ENCODE measurements at regions not wholly inside any gene's neighbourhood (a gene's known extent, or its start where the extent isn't known, plus 50 kb on each side); places are given as distances from the start of the nearest gene placed in this dataset.

GRCh38 chr5:155211764-155212163, 198.2 kb downstream of the KIF4B start:
- ATAC-seq = no peak

GRCh38 chr5:155222393-155222792, 208.8 kb downstream of the KIF4B start:
- Histone ChIP-seq H3K4me3 (no peak overlapping the region), H3K36me3 (ENCODE audit: low read depth) (no peaks in the 10 kb centered on the region), H3K4me1 (ENCODE audit: low read depth) (no peaks in the 10 kb centered on the region), H3K9me3 (no peaks in the 10 kb centered on the region)
- DNase-seq (no peak), ATAC-seq (no peak)
- intact Hi-C loops (cut with DNase I, micrococcal nuclease) = no loop called here
- TF ChIP-seq CTCF (IDR thresholded peaks at IDR 0.05) = no peak

More at GRCh38 chr5:155211764-155212163, 198.2 kb downstream of the KIF4B start:
- intact Hi-C loops (cut with DNase I, micrococcal nuclease) = no loop called here
- DNase-seq = no peak
- Histone ChIP-seq H3K4me1 (ENCODE audit: low read depth) (no peaks in the 10 kb centered on the region), H3K4me3 (no peak overlapping the region), H3K9me3 (no peaks in the 10 kb centered on the region), H3K36me3 (ENCODE audit: low read depth) (no peaks in the 10 kb centered on the region)
- TF ChIP-seq CTCF (IDR thresholded peaks at IDR 0.05) = no peak

GRCh38 chr5:155229135-155229534, 215.6 kb downstream of the KIF4B start:
- ATAC-seq = no peak
- Histone ChIP-seq H3K36me3 (ENCODE audit: low read depth) (no peaks in the 10 kb centered on the region), H3K4me1 (ENCODE audit: low read depth) (no peaks in the 10 kb centered on the region), H3K4me3 (no peak overlapping the region), H3K9me3 (no peaks in the 10 kb centered on the region)
- no peak for TF ChIP-seq CTCF (IDR thresholded peaks at IDR 0.05)
- intact Hi-C loops (cut with DNase I, micrococcal nuclease) = no loop called here
- DNase-seq = no peak

GRCh38 chr5:155239803-155240202, 226.2 kb downstream of the KIF4B start:
- peaks cover 20% of the 10 kb centered on the region for H3K9me3 ChIP-seq
- no peaks in the 10 kb centered on the region for H3K36me3 ChIP-seq (ENCODE audit: low read depth)
- ATAC-seq = no peak
- DNase-seq = no peak
- H3K4me3 ChIP-seq = no peak overlapping the region
- TF ChIP-seq CTCF (IDR thresholded peaks at IDR 0.05) = no peak
- no peaks in the 10 kb centered on the region for H3K4me1 ChIP-seq (ENCODE audit: low read depth)
- intact Hi-C loops (cut with DNase I, micrococcal nuclease) = no loop called here

- intact Hi-C loops (cut with DNase I, micrococcal nuclease) = no loop called here
- Histone ChIP-seq H3K36me3 (ENCODE audit: low read depth) (no peaks in the 10 kb centered on the region), H3K9me3 (no peaks in the 10 kb centered on the region), H3K4me1 (ENCODE audit: low read depth) (no peaks in the 10 kb centered on the region), H3K4me3 (no peak overlapping the region)
- DNase-seq (no peak), ATAC-seq (no peak)
- TF ChIP-seq CTCF (IDR thresholded peaks at IDR 0.05) = no peak
Measured at GRCh38 chr5:155250596-155250995, 237.0 kb downstream of the KIF4B start.

GRCh38 chr5:155252025-155252424, 238.5 kb downstream of the KIF4B start:
- DNase-seq (no peak), ATAC-seq (no peak)
- H3K36me3 ChIP-seq (ENCODE audit: low read depth) = no peaks in the 10 kb centered on the region
- intact Hi-C loops (cut with DNase I, micrococcal nuclease) = no loop called here
- no peaks in the 10 kb centered on the region for H3K4me1 ChIP-seq (ENCODE audit: low read depth)
- no peak overlapping the region for H3K4me3 ChIP-seq
- no peak for TF ChIP-seq CTCF (IDR thresholded peaks at IDR 0.05)
- H3K9me3 ChIP-seq = no peaks in the 10 kb centered on the region

Data from mucosa of descending colon (tissue), 3 donors.